Keratinocyte (primary cell): ENCODE measurements at regions not wholly inside any gene's neighbourhood (a gene's known extent, or its start where the extent isn't known, plus 50 kb on each side); places are given as distances from the start of the nearest gene placed in this dataset.

Experiments
- CTCF ChIP-seq, 3 experiments: IDR thresholded peaks in 1 of 3; conservative IDR thresholded peaks in 1 of 3; optimal IDR thresholded peaks in 1 of 3; 2 replicates in 2 of 3; 3 replicates in 1 of 3; pipeline versions ENCODE3 to v1.5.1; 2011; ENCODE audit warnings: low read length in 3 of 3, mild to moderate bottlenecking in 3 of 3, moderate library complexity in 2 of 3, control low read depth in 1 of 3, inconsistent platforms in 1 of 3; ENCODE audit not compliant: insufficient read depth in 2 of 3; ENCODE audit errors: extremely low read depth in 1 of 3
- EZH2 ChIP-seq: IDR thresholded peaks from one replicate; pipeline ENCODE4 v1.6.1; 2012; ENCODE audit warnings: inconsistent platforms, mild to moderate bottlenecking, low read length, moderate library complexity

- no peak for TF ChIP-seq CTCF (optimal IDR thresholded peaks at IDR 0.05 in 1 of 3, IDR thresholded peaks at IDR 0.05 in 1 of 3, conservative IDR thresholded peaks at IDR 0.05 in 1 of 3; ENCODE audit: extremely low read depth in 1 of 3, insufficient read depth in 2 of 3, low read length in 3 of 3)
- TF ChIP-seq EZH2: no peak
Observed at GRCh38 chr16:50944436-50944835, 202.6 kb downstream of the CYLD start.
